Fibroblast of lung (primary cell): ENCODE measurements at regions not wholly inside any gene's neighbourhood (a gene's known extent, or its start where the extent isn't known, plus 50 kb on each side); places are given as distances from the start of the nearest gene placed in this dataset.

ENCODE experiments used
- DNase-seq, 2 donors: peaks; one replicate each; pipeline versions ENCODE4 v3.0.0 to v3.0.0-alpha.2; 2010; ENCODE audit warnings: low read depth in 2 of 2
- H2AFZ ChIP-seq: 2 replicates; pipeline ENCODE4 v1.5.1; 2012; ENCODE audit warnings: low read length, control low read depth, inconsistent platforms
- H3K27ac ChIP-seq: 2 replicates; pipeline ENCODE4 v1.5.1; 2011; ENCODE audit warnings: low read length, control low read depth; ENCODE audit not compliant: insufficient read depth
- H3K27me3 ChIP-seq: 2 replicates; pipeline ENCODE4 v1.5.1; 2011; ENCODE audit warnings: mild to moderate bottlenecking, low read length; ENCODE audit not compliant: control insufficient read depth, insufficient read depth
- H3K36me3 ChIP-seq: 2 replicates; pipeline ENCODE4 v1.5.1; 2011; ENCODE audit warnings: low read length; ENCODE audit not compliant: control insufficient read depth, insufficient read depth
- H3K4me1 ChIP-seq: 2 replicates; pipeline ENCODE4 v1.5.1; 2011; ENCODE audit warnings: low read length; ENCODE audit not compliant: control insufficient read depth, insufficient read depth; ENCODE audit errors: extremely low read depth
- H3K4me2 ChIP-seq: 2 replicates; pipeline ENCODE4 v1.5.1; 2011; ENCODE audit warnings: low read length, control low read depth; ENCODE audit not compliant: insufficient read depth; ENCODE audit errors: extremely low read depth
- H3K4me3 ChIP-seq, 4 experiments: fragments of 200-600 bp in 1 of 4; sonication (generic) in 1 of 4; replicated peaks in 1 of 4; 2 replicates each; pipeline ENCODE4 v1.5.1; 2011 to 2016; ENCODE audit warnings: low read length in 4 of 4, low read depth in 3 of 4, mild to moderate bottlenecking in 3 of 4, control low read depth in 2 of 4, inconsistent platforms in 1 of 4, mixed read lengths in 1 of 4; ENCODE audit not compliant: insufficient read depth in 1 of 4; ENCODE audit errors: control extremely low read depth in 1 of 4
- H3K79me2 ChIP-seq: 2 replicates; pipeline ENCODE4 v1.5.1; 2012; ENCODE audit warnings: mild to moderate bottlenecking, low read length, inconsistent platforms; ENCODE audit not compliant: control insufficient read depth, insufficient read depth
- H3K9ac ChIP-seq: 2 replicates; pipeline ENCODE4 v1.5.1; 2011; ENCODE audit warnings: mild to moderate bottlenecking, low read length, control low read depth; ENCODE audit not compliant: insufficient read depth
- H3K9me3 ChIP-seq: 2 replicates; pipeline ENCODE4 v1.5.1; 2012; ENCODE audit warnings: low read depth, low read length; ENCODE audit not compliant: control insufficient read depth, insufficient read depth
- H4K20me1 ChIP-seq: 2 replicates; pipeline ENCODE4 v1.5.1; 2011; ENCODE audit warnings: low read length; ENCODE audit not compliant: control insufficient read depth, insufficient read depth; ENCODE audit errors: extremely low read depth
- CTCF ChIP-seq, 2 donors: IDR thresholded peaks in 1 of 2; conservative IDR thresholded peaks in 1 of 2; 1 replicate in 1 of 2; 2 replicates in 1 of 2; pipeline ENCODE4 v1.5.1; 2011 to 2012; ENCODE audit warnings: low read length in 2 of 2, control low read depth in 1 of 2, inconsistent platforms in 1 of 2, low read depth in 1 of 2, mild to moderate bottlenecking in 1 of 2
- EZH2 ChIP-seq: IDR thresholded peaks from 2 replicates; pipeline ENCODE4 v1.5.1; 2012; ENCODE audit warnings: low read length, control low read depth, mild to moderate bottlenecking; ENCODE audit errors: missing control alignments

DNA sequence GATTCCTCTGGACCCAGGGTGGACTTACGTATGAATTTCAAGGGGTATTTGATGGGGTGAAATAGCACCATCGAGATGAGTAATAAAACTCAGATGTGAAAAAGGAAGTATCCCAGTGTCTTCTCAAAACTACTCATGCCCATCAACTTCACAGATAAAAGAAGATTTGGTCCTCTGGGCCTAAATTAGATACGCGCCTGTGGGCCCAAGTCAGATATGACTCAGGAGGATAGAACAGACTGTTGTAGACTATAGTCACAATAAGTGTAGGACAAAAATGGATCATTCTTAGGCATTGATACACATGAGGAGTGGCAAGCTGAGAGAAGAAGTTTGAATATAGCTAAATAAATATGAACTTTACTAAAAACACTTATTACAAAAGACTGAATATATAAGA, 2438.8 kb downstream of the PCDH9 start:
- no peaks in the 10 kb centered on the region for H3K9me3 ChIP-seq
- H3K4me2 ChIP-seq = no peak overlapping the region
- no peak overlapping the region for H3K9ac ChIP-seq
- H3K27ac ChIP-seq = no peak overlapping the region
- no peak overlapping the region for H2AFZ ChIP-seq
- no peak for DNase-seq
- TF ChIP-seq CTCF (conservative IDR thresholded peaks at IDR 0.05 in 1 of 2, IDR thresholded peaks at IDR 0.05 in 1 of 2; ENCODE audit: low read depth in 1 of 2, low read length in 2 of 2) = no peak
- no peak for TF ChIP-seq EZH2
- H3K36me3 ChIP-seq = no peaks in the 10 kb centered on the region
- H3K4me1 ChIP-seq = no peaks in the 10 kb centered on the region
- H3K4me3 ChIP-seq = no peak overlapping the region
- no peaks in the 10 kb centered on the region for H3K27me3 ChIP-seq
- no peaks in the 10 kb centered on the region for H3K79me2 ChIP-seq
- no peaks in the 10 kb centered on the region for H4K20me1 ChIP-seq

DNA sequence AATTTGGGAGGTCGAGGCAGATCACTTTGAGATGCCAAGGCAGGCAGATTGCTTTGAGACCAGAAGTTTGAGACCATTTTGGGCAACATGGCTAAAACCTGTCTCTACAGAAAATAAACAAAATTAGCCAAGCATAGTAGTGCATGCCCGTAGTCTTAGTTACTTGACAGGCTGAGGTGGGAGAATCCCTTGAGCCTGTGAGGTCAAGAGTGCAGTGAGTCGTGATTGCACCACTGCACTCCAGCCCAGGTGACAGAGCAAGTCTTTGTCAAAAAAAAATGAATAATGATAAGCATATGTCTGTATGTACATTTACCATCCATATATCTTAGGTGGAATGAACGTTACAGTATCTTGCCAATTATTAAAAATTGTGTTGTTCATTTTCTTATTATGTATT, 2447.7 kb downstream of the PCDH9 start:
- H4K20me1 ChIP-seq = no peaks in the 10 kb centered on the region
- no peaks in the 10 kb centered on the region for H3K79me2 ChIP-seq
- H3K4me2 ChIP-seq = no peak overlapping the region
- no peak for DNase-seq
- TF ChIP-seq EZH2 (no peak), CTCF (conservative IDR thresholded peaks at IDR 0.05 in 1 of 2, IDR thresholded peaks at IDR 0.05 in 1 of 2; ENCODE audit: low read depth in 1 of 2, low read length in 2 of 2) (no peak)
- H3K9me3 ChIP-seq = no peaks in the 10 kb centered on the region
- H3K9ac ChIP-seq = no peak overlapping the region
- H3K27me3 ChIP-seq = no peaks in the 10 kb centered on the region
- no peaks in the 10 kb centered on the region for H3K4me1 ChIP-seq
- H3K4me3 ChIP-seq = no peak overlapping the region
- no peak overlapping the region for H3K27ac ChIP-seq
- H3K36me3 ChIP-seq = no peaks in the 10 kb centered on the region
- H2AFZ ChIP-seq = no peak overlapping the region

DNA sequence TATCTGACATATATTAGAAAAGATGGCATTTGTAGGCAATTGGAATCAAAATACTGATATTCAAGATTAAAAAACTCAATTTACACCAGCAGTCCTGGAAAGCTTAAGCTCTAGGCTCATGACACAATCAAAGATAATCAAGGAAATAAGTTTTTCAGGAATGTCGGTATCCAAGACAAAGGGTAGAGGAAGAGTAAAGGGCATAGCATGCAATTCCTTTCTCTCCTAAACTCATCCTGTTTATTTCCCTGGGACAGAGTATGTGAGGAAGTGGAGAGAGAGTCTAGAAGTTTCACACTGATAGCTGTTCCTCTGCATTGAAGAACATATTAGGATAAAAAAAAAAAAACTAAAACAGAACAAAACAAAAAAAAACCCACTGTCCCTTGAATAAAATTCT, 2452.1 kb downstream of the PCDH9 start:
- Histone ChIP-seq H2AFZ (no peak overlapping the region), H3K4me2 (no peak overlapping the region), H3K9me3 (no peaks in the 10 kb centered on the region), H3K4me1 (no peaks in the 10 kb centered on the region), H3K4me3 (no peak overlapping the region), H3K36me3 (no peaks in the 10 kb centered on the region), H4K20me1 (no peaks in the 10 kb centered on the region), H3K27me3 (no peaks in the 10 kb centered on the region), H3K27ac (no peak overlapping the region), H3K79me2 (no peaks in the 10 kb centered on the region), H3K9ac (no peak overlapping the region)
- no peak for DNase-seq
- TF ChIP-seq EZH2 = no peak
- TF ChIP-seq CTCF (conservative IDR thresholded peaks at IDR 0.05 in 1 of 2, IDR thresholded peaks at IDR 0.05 in 1 of 2; ENCODE audit: low read depth in 1 of 2, low read length in 2 of 2) = no peak
